Omental fat pad (tissue), 3 donors: ENCODE measurements at regions not wholly inside any gene's neighbourhood (a gene's known extent, or its start where the extent isn't known, plus 50 kb on each side); places are given as distances from the start of the nearest gene placed in this dataset.

Experiments used
- ATAC-seq: fragments of 150-250 bp; one replicate; pipeline ENCODE4 v1.9.1; 2016; ENCODE audit warnings: mild to moderate bottlenecking, moderate library complexity; ENCODE audit not compliant: low FRiP score
- DNase-seq: peaks from one replicate; pipeline ENCODE4 v3.0.0-alpha.2; 2019; ENCODE audit warnings: low spot score
- TF ChIP-seq, protein P1 (sequence below), 3 donors: fragments of 450-650 bp; IDR thresholded peaks; one replicate each; pipeline ENCODE4 v1.5.1; 2016 to 2017; ENCODE audit warnings: antibody characterized with exemption in 3 of 3, mild to moderate bottlenecking in 3 of 3, moderate library complexity in 2 of 3

DNA sequence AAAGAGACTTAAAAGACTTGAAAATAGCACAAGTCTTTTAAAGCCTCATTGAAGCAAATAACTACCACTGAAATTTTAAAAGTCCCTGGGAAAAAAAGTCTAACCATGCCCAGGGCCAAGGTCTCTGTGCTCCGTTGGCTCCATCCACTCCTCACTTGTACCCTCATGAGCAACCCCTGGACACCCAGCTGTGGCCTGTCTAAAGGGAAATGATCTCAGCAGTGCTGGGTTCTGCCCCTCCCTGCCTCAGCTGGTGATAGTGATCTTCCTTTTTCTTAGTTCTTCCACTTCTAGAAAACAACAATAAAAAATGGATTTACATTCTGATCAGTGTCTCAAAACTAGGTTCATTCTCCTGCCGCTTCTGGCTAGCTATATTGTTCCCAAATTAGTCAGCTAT lies 423.5 kb upstream of the ADAMTS5 start:
- no peak for DNase-seq
- TF ChIP-seq, protein P1, sequence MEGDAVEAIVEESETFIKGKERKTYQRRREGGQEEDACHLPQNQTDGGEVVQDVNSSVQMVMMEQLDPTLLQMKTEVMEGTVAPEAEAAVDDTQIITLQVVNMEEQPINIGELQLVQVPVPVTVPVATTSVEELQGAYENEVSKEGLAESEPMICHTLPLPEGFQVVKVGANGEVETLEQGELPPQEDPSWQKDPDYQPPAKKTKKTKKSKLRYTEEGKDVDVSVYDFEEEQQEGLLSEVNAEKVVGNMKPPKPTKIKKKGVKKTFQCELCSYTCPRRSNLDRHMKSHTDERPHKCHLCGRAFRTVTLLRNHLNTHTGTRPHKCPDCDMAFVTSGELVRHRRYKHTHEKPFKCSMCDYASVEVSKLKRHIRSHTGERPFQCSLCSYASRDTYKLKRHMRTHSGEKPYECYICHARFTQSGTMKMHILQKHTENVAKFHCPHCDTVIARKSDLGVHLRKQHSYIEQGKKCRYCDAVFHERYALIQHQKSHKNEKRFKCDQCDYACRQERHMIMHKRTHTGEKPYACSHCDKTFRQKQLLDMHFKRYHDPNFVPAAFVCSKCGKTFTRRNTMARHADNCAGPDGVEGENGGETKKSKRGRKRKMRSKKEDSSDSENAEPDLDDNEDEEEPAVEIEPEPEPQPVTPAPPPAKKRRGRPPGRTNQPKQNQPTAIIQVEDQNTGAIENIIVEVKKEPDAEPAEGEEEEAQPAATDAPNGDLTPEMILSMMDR (IDR thresholded peaks at IDR 0.05), result no peak
- ATAC-seq, result no peak

DNA sequence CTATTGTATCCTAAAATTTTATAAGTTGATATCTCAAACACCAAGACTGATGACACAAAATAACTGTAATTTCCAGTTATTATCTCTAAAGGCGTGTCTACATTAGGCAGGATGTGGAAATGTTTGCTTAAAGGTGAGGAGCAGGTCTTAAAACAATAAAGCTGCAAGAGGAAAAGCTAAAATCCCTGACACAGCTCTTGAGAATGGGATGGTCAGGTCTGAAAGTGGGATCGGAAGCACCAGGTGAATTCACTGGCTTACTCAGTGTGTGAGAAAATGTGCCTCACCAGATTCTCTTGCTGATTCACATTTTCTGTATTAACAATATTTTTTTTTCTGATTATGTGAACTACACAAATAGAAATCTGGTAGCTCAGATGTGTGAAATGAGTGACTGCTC lies 421.9 kb upstream of the ADAMTS5 start:
- no peak for ATAC-seq
- TF ChIP-seq, protein P1 (IDR thresholded peaks at IDR 0.05), result no peak
- no peak for DNase-seq

DNA sequence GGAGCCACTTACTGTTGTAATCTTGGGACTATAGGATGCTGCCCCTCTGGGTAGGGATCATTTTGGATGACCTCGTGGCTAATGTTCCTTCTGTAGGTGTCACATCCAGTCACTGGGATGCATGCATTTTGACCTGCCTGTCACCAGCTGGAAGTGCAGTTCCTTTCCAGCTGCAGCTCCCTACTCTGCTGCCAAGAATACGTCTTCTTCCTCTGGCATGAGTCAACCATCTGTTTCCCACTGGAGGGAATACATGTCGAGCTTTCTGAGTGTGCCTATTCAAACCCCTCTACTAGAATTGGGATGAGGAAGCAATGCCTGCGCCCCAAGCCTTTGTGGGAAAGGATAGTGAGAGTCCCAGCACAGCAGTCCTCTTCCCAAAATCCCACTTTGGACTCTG lies 415.5 kb upstream of the ADAMTS5 start:
- TF ChIP-seq, protein P1 (IDR thresholded peaks at IDR 0.05), result no peak
- ATAC-seq (no peak), DNase-seq (no peak)

DNA sequence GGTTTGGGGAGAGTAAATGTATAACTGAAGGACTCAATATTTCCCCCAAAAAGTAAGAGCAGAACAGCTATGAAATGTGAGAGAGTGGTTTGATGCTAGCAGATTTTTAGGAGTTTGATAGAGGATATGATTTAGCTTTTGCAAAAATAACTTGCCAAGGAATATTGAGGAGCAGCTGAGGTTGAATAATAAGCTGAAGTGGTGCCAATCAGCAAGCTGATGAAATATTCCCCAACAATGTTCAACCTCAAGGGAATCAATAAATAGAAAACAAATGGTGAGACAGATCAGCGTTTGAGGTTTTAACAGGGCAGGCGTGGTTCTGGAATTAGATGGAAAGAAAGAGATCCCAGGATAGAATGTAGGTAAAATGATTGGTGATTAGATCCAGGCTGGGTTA lies 413.4 kb upstream of the ADAMTS5 start:
- ATAC-seq (no peak), DNase-seq (no peak)
- TF ChIP-seq, protein P1 (IDR thresholded peaks at IDR 0.05), result no peak

DNA sequence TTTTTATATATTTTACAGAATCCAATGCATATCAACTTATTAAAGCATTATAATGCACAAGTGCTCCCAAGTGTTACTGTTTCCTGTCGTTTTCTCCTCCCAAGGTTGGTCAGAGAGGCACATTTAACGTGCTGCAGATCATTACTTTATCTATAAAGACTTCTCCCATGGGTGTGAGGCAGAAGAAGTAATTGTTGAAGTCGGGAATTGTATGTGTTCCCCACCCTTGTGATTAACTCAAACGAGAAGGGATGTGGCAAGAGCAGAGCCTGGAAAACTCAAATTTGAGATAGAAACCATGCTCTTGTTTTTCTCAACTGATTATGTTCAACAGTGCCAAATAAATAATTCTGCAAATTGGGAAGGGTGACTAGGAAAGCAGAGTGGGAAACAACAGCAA lies 412.5 kb upstream of the ADAMTS5 start:
- ATAC-seq (no peak), DNase-seq (no peak)
- TF ChIP-seq, protein P1 (IDR thresholded peaks at IDR 0.05), result no peak

DNA sequence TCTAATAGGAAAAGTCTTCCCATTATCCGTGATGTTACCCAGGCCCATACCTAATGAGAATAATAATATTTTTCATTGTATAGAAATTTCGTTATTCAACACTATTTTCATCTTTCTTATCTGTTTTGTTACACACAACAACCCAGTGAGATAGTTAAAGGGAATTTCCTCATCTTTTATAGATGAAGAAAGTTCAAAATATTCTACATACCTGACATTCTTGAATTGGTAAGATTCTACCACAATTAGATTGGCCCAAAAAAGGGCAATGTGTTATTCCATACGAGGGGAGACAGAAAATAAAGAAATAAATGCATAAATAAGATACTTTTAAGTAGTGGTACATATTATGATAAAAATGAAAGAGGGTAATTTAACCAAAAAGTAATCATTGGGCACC lies 405.5 kb upstream of the ADAMTS5 start:
- ATAC-seq, result no peak

DNA sequence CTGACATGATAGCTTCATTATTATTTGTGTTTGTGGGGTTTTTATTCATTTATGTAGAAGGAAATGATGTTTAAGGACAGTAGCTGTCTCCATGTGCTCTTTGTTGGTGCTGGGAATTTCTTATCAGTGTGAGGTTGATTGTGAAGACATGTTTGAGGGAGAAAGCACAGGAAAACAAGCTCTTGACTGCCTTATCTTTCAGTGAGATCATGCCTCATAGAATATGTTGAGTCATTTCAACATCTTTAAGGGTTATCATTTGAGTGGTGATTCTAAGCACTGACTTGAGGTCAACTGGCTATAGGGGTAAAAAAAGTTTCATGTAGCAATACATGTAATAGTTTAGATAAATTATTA lies 405.1 kb upstream of the ADAMTS5 start:
- TF ChIP-seq, protein P1 (IDR thresholded peaks at IDR 0.05), result no peak
- DNase-seq (no peak), ATAC-seq (no peak)

More for the DNA sequence above, 405.5 kb upstream of the ADAMTS5 start:
- no peak for DNase-seq
- TF ChIP-seq, protein P1 (IDR thresholded peaks at IDR 0.05), result no peak
